SKM-1 treated with dmso at 0.1 percent for 144 hours (cell line): ENCODE measurements at regions not wholly inside any gene's neighbourhood (a gene's known extent, or its start where the extent isn't known, plus 50 kb on each side); places are given as distances from the start of the nearest gene placed in this dataset.

Experiments used
- DNase-seq: peaks from one replicate; lab custom pipeline; 2025; ENCODE audit not compliant: unreplicated experiment; lab: John Stamatoyannopoulos, UW

- DNase-seq, result no peak
Measured at GRCh38 chr5:58121391-58121790, 338.5 kb downstream of the PLK2 start.

- DNase-seq, result no peak
Measured at GRCh38 chr5:58117542-58117941, 342.3 kb downstream of the PLK2 start.

- no peak for DNase-seq
Measured at GRCh38 chr5:58116346-58116745, 343.5 kb downstream of the PLK2 start.

DNA sequence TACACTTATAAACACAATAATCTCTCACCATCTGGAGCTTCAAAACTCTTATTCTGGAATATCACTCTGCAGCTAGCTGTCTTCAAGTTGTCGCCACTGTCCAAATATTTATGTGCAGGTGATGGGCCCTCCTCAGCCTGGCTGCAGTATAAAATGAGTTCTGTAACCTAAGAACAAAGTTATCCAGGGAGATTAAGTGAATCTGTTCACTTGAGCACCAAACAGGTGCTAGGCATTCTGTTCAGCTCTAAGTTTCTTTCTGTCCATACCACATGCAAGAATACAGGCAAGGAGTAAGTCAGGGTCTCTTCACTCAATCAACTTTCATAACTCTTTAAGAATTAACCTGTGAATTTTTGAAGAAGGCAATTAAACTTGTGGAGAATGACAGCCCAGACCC, 344.1 kb downstream of the PLK2 start:
- no peak for DNase-seq

GRCh38 chr5:58114324-58114723, 345.6 kb downstream of the PLK2 start:
- DNase-seq, result no peak

- DNase-seq, result no peak
Measured at GRCh38 chr5:58113172-58113571, 346.7 kb downstream of the PLK2 start.

- DNase-seq, result no peak
Measured at GRCh38 chr5:58108511-58108910, 351.4 kb downstream of the PLK2 start.

DNA sequence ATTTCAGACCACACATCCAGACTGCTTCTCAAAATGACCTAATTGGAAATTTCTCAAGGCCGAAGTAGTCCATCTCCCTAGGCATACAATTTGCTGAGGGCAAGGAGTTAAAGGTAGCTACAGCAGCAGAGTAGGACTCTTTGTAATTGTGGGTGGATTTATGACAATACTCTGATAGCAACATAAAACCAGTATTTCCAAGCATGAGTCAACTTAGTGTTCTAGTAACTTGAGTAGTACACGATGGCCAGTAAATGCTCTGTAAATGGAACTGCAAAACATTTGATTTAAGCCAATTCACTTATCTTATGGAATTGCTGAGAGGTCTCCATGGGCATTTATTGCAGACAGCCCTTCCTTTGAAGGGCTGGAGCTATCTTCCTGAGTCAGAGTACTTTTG, 352.2 kb downstream of the PLK2 start:
- no peak for DNase-seq

- DNase-seq, result no peak
Measured at GRCh38 chr5:58106754-58107410, 353.0 kb downstream of the PLK2 start.

DNA sequence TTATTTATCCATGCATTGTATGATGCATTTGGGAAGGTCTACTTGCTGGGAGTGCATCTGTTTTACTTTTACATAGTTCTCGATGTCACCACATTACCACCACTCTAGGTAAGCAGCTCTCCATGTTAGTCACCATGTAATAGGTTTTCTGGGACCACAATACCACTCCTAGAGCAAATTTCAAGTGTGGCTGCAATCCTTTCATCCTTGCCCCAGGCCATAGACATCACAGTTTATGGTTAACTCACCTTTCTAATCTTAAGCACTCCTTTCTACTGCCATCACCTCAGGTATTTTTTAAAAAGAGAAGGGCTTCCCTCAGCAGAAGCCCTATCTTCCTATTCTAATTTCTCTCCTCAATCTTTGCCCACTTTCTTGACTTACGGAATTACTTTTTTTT, 354.1 kb downstream of the PLK2 start:
- no peak for DNase-seq

DNA sequence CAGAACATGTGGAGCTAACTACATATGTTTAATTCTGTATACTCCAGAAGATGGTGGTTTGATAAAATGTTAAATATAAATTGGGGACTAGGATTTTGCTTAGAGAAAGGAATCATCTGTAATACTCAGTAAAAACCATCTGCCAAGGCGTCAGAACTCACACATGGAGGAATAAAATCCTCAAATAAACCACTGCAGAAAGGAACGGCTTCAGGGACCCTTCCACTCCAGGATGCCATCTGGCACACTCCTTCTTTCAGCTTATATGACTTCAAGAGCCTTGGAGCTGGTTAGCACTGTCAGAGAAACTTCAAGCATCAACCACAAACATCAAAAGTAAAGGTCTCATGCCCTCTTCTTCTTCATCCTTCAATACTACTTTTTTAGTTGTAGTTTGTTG, 360.6 kb downstream of the PLK2 start:
- DNase-seq, result no peak

DNA sequence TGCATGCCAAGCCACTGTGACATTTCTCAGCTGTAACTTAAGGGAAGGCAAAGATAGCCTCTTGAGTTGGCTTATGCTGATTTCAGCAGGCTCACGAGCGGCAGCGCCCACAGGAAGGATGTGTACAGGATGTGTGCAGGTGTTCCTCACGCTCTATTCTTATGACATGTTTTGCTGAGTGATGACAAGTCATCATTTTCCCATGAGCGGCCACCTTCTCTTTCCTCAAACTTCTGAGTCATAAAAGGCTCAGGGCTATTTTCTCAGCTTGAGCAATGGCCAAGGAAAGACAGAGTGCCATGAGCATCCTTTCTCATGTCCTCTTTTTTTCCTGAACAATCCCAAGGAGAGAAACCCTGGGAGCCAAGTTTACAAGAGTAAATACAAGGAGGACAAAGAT, 365.9 kb downstream of the PLK2 start:
- no peak for DNase-seq

DNA sequence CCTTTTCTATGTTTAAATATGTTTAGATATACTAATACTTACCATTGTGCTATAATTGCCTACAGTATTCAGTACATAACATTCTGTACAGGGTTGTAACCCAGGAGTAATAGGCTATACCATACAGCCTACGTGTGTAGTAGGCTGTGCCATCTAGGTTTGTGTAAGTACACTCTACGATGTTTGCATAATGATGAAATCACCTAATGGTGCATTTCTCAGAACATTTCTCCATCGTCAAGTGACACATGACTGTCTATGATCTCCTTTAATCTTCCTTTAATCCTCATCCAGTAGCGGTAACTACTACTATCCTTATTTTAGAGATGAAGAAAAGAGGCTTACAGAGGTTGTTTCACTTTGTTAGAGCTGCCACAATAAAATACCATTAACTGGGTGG, 369.2 kb downstream of the PLK2 start:
- DNase-seq, result no peak

DNA sequence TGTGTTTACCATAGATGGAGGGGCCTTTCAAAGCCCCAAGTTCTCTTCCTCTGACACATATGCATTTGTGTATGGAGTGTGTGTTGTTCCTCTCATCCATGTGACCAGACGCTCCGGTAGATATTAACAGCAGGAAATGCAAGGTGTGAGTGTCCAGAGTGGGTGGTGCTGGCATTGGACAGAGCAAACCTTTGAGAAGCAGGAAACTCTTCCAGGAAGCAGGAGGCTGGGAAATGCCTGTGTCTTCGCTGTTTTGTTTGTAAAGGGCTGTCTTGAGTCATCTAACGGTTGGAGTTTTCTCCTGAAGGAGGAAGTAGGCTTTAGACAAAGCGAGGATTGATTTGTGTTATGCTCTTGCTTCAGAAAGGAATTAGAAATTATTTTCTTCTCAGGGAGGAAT, 370.9 kb downstream of the PLK2 start:
- no peak for DNase-seq

DNA sequence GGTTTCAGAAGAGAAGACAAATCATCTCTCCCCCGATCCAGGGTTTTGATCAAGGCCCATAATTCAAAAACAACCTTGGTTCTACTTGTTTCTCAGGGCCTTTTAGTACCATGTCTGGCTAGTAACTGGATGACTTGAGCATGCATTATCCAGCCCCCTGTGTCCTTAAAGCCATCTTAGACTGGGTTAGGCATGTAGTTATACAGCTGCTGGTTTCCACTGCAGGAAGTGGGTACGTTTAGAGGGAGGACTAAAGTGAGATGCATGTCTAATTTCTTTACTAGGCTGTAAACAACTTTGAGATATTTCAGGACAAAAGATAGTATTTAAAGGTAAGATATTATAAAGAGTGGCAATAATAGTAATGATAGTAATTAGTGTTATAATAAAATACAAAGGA, 372.0 kb downstream of the PLK2 start:
- no peak for DNase-seq

- DNase-seq, result no peak
Measured at GRCh38 chr5:58087123-58087522, 372.8 kb downstream of the PLK2 start.

DNA sequence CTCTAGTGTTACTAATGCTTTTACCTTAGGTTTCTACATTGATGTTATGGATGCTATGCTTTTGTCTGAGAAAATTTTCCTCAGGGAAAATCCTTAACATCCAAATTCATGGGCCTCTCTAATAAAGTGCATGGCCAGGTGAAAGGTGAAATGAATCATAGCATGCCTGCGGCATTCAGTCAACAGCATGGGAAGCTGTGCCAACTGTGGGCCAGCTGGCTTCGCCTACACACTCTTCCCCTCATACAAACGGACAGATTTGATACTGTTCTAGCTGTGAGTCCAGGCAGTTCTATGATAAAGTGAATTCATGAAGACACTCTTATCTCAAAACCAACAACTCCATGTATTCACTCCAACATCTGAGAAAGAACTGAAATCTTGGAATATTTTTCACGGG, 374.1 kb downstream of the PLK2 start:
- no peak for DNase-seq

GRCh38 chr5:58081435-58081834, 378.5 kb downstream of the PLK2 start:
- no peak for DNase-seq

- DNase-seq, result no peak
Measured at GRCh38 chr5:58080573-58080972, 379.3 kb downstream of the PLK2 start.

DNA sequence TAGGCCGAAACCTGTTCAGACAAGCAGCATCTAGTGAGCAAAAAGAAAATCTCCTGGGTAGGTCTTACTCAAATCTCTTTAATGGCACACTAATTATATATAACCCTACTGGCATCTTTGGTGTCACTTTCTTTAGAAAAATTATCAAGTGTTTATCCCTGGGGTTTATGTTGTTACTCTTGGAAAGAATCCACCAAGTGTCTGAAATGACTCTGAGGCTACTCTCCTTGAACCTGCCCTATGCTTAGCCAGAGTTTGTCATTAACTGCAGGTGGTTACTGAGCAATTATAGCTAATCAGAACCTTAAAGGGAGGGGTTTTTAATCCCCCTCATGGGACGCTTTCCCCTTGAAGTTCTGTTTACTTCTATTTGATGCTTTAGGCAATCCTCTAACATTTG, 381.9 kb downstream of the PLK2 start:
- no peak for DNase-seq

DNA sequence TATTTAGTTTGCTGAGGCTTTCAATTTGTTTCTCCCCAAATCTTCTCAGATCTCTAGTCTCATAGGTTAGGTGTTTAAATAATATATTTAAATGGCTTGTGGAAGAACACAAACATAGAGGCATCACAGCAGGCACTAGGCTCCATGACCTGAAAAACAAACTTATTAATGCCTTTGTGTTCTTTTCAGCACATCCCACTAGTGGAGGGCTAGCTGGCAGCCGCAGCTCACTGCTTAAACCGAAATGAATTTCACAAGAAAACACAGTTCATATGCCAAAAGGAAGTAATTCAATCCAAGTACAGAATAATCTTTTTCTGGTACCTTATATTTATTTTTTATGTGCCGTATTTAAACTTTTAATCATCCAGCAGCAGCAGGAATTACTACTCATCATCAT, 382.5 kb downstream of the PLK2 start:
- no peak for DNase-seq

DNA sequence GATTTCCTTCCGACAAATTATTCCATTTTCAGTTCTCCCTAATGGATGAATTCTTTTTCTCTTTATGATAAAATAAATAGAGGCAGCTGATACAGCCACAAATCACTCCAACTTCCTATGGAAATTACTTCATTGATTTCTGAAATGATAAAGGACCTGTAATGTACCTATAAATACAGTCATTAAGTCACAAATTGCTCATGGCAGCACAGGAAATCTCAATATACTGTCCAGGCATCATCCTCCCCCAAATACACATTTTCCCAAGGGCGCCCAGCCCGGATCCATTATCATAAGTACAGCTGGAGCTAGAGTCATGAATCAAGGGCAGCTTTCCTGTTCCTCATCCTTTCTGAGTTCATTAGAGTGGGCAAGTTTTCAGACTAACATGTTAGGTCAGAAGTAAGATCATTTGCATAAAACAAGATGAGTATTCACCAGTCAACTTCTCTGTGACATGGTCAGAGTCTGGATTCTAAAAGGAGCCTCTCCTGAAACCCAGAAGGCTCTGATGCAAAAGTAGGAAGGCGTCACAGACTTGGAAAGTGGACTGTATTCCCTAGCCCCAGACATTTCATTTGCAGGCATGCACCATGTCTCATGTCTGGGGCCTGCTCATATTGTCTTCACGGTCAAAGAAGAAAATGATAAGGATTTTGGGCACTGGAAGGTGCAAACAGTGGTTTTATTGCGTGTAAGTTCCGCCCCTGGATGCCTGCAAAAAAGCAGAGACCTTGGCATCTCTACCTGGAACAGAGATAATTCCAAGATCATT, 383.2 kb downstream of the PLK2 start:
- DNase-seq, result no peak

- no peak for DNase-seq
Measured at GRCh38 chr5:58075907-58076306, 384.0 kb downstream of the PLK2 start.
